ENCODE measurements at regions not wholly inside any gene's neighbourhood (a gene's known extent, or its start where the extent isn't known, plus 50 kb on each side); places are given as distances from the start of the nearest gene placed in this dataset.

- Histone ChIP-seq H3K4me3 (no peak overlapping the region), H3K27ac (no peak overlapping the region), H3K36me3 (ENCODE audit: low read depth) (no peaks in the 10 kb centered on the region), H3K9me3 (ENCODE audit: insufficient read depth, low read depth) (no peaks in the 10 kb centered on the region), H3K4me1 (replicated peaks; ENCODE audit: insufficient read depth) (no peaks in the 10 kb centered on the region), H3F3A (ENCODE audit: insufficient read depth, low read depth) (no peaks in the 10 kb centered on the region), H3K4me2 (no peak overlapping the region), H3K9me2 (ENCODE audit: insufficient read depth) (no peaks in the 10 kb centered on the region), H4K20me1 (ENCODE audit: insufficient read depth) (no peaks in the 10 kb centered on the region), H3K79me2 (ENCODE audit: low read depth) (no peaks in the 10 kb centered on the region), H3K27me3 (ENCODE audit: insufficient read depth, low read depth) (no peaks in the 10 kb centered on the region), H2AFZ (no peak overlapping the region)
- CTCF ChIA-PET: interaction anchor here (0.6 kb wide), 1 partner anchor 365 kb away, joined by 3 read pairs; no protein-coding TSS in a partner anchor
- intact Hi-C loops (cut with micrococcal nuclease; ENCODE audit: unreplicated experiment): no loop called here
- BruUV-seq (replicated peaks): no TSS peak
- TF ChIP-seq EZH2 (IDR thresholded peaks at IDR 0.05; ENCODE audit: low read depth): no peak
- TF ChIP-seq, protein P1, sequence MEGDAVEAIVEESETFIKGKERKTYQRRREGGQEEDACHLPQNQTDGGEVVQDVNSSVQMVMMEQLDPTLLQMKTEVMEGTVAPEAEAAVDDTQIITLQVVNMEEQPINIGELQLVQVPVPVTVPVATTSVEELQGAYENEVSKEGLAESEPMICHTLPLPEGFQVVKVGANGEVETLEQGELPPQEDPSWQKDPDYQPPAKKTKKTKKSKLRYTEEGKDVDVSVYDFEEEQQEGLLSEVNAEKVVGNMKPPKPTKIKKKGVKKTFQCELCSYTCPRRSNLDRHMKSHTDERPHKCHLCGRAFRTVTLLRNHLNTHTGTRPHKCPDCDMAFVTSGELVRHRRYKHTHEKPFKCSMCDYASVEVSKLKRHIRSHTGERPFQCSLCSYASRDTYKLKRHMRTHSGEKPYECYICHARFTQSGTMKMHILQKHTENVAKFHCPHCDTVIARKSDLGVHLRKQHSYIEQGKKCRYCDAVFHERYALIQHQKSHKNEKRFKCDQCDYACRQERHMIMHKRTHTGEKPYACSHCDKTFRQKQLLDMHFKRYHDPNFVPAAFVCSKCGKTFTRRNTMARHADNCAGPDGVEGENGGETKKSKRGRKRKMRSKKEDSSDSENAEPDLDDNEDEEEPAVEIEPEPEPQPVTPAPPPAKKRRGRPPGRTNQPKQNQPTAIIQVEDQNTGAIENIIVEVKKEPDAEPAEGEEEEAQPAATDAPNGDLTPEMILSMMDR (conservative IDR thresholded peaks at IDR 0.05): no peak
- POLR2A ChIA-PET (ENCODE audit: unreplicated experiment): no interaction called here
- no peak for DNase-seq
These were observed 175.4 kb upstream of the EEA1 start for GRCh38 chr12:93104535-93104934.

- intact Hi-C loops (cut with micrococcal nuclease; ENCODE audit: unreplicated experiment): no loop called here
- Histone ChIP-seq H3K27ac (no peak overlapping the region), H3K27me3 (ENCODE audit: insufficient read depth, low read depth) (no peaks in the 10 kb centered on the region), H4K20me1 (ENCODE audit: insufficient read depth) (no peaks in the 10 kb centered on the region), H3K36me3 (ENCODE audit: low read depth) (no peaks in the 10 kb centered on the region), H3K9me2 (ENCODE audit: insufficient read depth) (no peaks in the 10 kb centered on the region), H3K9me3 (ENCODE audit: insufficient read depth, low read depth) (no peaks in the 10 kb centered on the region), H2AFZ (no peak overlapping the region), H3K79me2 (ENCODE audit: low read depth) (no peaks in the 10 kb centered on the region), H3K4me1 (replicated peaks; ENCODE audit: insufficient read depth) (no peaks in the 10 kb centered on the region; the same call in 1 of the 2 replicates), H3K4me3 (no peak overlapping the region), H3F3A (ENCODE audit: insufficient read depth, low read depth) (no peaks in the 10 kb centered on the region), H3K4me2 (no peak overlapping the region)
- POLR2A ChIA-PET (ENCODE audit: unreplicated experiment): no interaction called here
- BruUV-seq (replicated peaks): no TSS peak
- CTCF ChIA-PET: no interaction called here
- no peak for DNase-seq
- TF ChIP-seq EZH2 (IDR thresholded peaks at IDR 0.05; ENCODE audit: low read depth): no peak
- TF ChIP-seq, protein P1 (conservative IDR thresholded peaks at IDR 0.05): no peak
These were observed 177.8 kb upstream of the EEA1 start for GRCh38 chr12:93106910-93107309.

- H4K20me1 ChIP-seq (ENCODE audit: insufficient read depth): no peaks in the 10 kb centered on the region
- ChIA-PET CTCF (interaction anchor here (0.6 kb wide), 1 partner anchor 30 kb away, joined by 4 read pairs; no protein-coding TSS in a partner anchor), POLR2A (ENCODE audit: unreplicated experiment) (no interaction called here)
- no peak for DNase-seq
- no peaks in the 10 kb centered on the region for H3K79me2 ChIP-seq (ENCODE audit: low read depth)
- no peaks in the 10 kb centered on the region; the same call in 1 of the 2 replicates for H3K4me1 ChIP-seq (replicated peaks; ENCODE audit: insufficient read depth)
- no peaks in the 10 kb centered on the region for H3K36me3 ChIP-seq (ENCODE audit: low read depth)
- no peak for TF ChIP-seq EZH2 (IDR thresholded peaks at IDR 0.05; ENCODE audit: low read depth)
- TF ChIP-seq, protein P1 (conservative IDR thresholded peaks at IDR 0.05): no peak
- no peak overlapping the region for H2AFZ ChIP-seq
- no peaks in the 10 kb centered on the region for H3K27me3 ChIP-seq (ENCODE audit: insufficient read depth, low read depth)
- no peak overlapping the region for H3K4me3 ChIP-seq
- H3K4me2 ChIP-seq: no peak overlapping the region
- intact Hi-C loops (cut with micrococcal nuclease; ENCODE audit: unreplicated experiment): no loop called here
- no TSS peak for BruUV-seq (replicated peaks)
- H3K27ac ChIP-seq: no peak overlapping the region
- H3K9me3 ChIP-seq (ENCODE audit: insufficient read depth, low read depth): no peaks in the 10 kb centered on the region
- H3F3A ChIP-seq (ENCODE audit: insufficient read depth, low read depth): no peaks in the 10 kb centered on the region
- H3K9me2 ChIP-seq (ENCODE audit: insufficient read depth): no peaks in the 10 kb centered on the region
These were observed 178.6 kb upstream of the EEA1 start for GRCh38 chr12:93107514-93108312.
